PC-9 (cell line): ENCODE measurements at regions not wholly inside any gene's neighbourhood (a gene's known extent, or its start where the extent isn't known, plus 50 kb on each side); places are given as distances from the start of the nearest gene placed in this dataset.

Source experiments
- EZH2 ChIP-seq: fragments of 200-600 bp; sonication (generic); IDR thresholded peaks from 2 replicates; pipeline ENCODE4 v1.8.0; 2017; ENCODE audit warnings: antibody characterized with exemption, low read depth
- TF ChIP-seq, protein P1 (sequence below): fragments of 200-600 bp; sonication (generic); conservative IDR thresholded peaks from 2 replicates; pipeline ENCODE4 v1.6.1; 2017; ENCODE audit warnings: mixed run types, antibody characterized with exemption, mild to moderate bottlenecking, moderate library complexity

DNA sequence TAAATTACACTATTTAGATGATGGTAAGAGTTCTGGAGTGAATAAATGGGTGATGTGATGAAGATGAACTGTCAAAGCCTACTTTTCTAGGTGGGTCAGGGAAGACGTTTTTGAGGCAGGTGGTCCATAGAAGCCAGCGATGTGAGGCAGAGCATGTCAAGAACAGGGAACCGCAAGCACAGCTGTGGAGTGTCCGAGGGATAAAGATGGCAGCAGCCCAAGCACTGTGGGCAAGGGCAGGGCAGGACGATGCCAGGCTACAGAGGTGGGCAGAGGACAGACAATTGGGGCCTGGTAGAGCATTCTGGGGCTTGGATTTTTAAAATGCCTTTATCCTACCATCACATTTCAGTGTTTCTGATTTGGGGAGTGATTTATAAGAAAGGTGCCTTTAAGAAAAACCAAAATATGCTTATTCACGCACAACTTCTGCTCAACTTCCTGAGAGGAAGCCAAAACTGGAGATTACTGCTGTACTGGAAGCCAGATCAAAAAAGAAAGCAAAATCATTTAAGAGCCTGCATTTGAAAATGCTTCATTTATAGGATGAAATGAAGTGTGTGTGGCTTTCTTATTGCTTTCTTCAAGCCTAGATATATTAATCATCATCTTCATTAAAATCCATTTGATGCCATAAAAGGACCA lies 119.0 kb upstream of the WDR17 start:
- TF ChIP-seq, protein P1, sequence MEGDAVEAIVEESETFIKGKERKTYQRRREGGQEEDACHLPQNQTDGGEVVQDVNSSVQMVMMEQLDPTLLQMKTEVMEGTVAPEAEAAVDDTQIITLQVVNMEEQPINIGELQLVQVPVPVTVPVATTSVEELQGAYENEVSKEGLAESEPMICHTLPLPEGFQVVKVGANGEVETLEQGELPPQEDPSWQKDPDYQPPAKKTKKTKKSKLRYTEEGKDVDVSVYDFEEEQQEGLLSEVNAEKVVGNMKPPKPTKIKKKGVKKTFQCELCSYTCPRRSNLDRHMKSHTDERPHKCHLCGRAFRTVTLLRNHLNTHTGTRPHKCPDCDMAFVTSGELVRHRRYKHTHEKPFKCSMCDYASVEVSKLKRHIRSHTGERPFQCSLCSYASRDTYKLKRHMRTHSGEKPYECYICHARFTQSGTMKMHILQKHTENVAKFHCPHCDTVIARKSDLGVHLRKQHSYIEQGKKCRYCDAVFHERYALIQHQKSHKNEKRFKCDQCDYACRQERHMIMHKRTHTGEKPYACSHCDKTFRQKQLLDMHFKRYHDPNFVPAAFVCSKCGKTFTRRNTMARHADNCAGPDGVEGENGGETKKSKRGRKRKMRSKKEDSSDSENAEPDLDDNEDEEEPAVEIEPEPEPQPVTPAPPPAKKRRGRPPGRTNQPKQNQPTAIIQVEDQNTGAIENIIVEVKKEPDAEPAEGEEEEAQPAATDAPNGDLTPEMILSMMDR = no peak
- TF ChIP-seq EZH2 = no peak
